ENCODE measurements at regions not wholly inside any gene's neighbourhood (a gene's known extent, or its start where the extent isn't known, plus 50 kb on each side); places are given as distances from the start of the nearest gene placed in this dataset.
A peak's percentile ranks its signal among the peaks of the same experiment; 100 is the strongest.

DNA sequence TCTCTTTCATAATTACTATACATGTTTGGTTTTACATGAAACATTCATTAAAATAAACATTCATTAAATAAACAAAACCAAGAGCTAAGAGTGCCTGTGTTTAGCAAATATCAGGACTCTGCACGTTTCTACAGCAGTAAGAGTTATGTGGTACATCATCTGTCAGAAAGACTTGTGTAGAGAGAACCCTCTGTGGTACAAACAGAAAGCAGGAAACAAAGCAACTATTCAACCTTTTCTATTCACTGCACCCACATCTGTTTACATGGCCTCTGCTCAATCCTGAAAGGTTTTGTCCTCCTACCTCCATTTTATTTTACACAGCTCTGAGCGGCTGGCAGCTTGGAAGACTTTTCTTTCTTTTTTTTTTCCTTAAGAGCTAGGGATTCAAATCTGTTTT is 90.7 kb upstream of the PCDH18 start:
- DNase-seq, result no peak

DNA sequence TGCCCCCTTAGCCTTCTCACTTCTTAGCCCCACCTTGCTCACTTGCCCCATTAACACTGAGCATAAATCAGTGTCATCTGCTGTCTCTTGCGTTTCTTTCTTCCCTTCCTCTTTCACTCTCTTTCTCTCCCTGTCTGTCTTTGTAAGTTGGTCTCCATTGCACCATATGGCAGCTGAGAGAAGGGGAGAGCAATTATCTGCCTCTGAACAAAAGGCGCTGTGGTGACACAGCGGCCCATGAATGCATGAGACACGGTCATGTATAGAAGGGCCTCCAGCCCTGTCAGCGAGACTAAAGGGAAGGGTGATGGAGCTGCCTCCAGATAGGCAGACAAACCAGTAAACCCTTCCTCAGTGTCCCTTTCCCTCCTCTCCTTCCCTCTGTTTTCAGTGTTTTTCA is 88.8 kb upstream of the PCDH18 start:
- DNase-seq, result no peak

DNA sequence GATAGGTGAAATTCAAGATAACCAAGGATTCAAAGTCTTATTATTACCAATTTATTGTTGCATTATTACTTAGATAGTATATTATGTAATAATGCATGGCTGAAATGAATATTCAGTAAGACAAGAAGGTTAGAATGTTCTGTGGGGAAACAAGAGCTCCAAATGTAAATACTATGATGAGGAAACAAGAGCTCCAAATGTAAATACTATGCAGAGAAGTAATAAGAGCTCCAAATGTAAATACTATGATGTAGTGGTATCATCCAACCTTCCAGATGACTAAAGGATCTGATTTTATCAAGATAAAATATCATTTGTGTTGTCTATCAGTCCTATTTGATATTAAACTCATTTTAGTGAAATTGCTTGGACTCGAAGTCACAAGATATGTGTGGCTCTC is 82.2 kb upstream of the PCDH18 start:
- no peak for DNase-seq

GRCh38 chr4:137611998-137612700 is 79.9 kb upstream of the PCDH18 start:
- no peak for DNase-seq

DNA sequence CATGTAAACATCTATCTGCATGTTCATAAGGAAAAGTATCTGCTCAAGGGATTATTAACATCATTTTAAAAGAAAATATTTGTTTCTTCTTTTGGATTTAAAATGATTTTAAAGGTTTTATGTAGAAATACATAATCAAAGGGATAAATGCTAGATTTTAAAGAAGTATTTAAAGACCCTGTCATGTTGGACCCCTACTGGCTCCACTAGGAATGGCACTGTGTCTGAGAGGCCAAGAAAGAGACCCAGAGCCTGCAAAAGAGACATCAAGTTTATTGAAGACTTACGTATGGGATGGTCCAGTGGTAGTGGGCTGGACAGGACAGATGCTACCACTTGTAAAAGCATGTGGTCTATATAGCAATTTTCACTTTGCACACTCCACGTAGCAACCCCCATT is 78.7 kb upstream of the PCDH18 start:
- DNase-seq, result no peak

- no peak for DNase-seq
Measured at GRCh38 chr4:137609718-137610430, 77.6 kb upstream of the PCDH18 start.

- DNase-seq, result no peak
Measured at GRCh38 chr4:137608085-137608484, 75.8 kb upstream of the PCDH18 start.

DNA sequence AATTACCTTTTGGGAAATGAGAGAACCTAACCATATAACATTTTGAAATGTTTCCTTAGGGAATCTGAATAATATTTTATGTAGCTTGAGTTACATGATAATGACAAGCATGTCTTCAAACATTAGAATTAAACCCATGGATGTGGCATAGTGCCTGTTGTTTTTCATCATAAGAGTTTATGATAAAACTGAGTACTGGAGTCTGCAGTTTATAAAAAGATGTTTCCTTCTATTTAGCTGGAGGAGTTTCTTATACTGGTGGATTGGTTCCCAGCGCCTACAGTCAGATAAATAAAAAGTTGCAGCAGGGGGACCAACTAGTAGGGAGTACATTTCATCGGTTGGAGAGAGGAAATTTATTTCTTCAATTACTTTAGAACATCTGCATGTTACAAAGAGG is 70.1 kb upstream of the PCDH18 start:
- DNase-seq, result no peak

- DNase-seq, result peak; percentile 8
Measured at GRCh38 chr4:137601934-137602333, 69.6 kb upstream of the PCDH18 start.

GRCh38 chr4:137599734-137600133 is 67.4 kb upstream of the PCDH18 start:
- DNase-seq, result no peak

GRCh38 chr4:137597752-137598430 is 65.6 kb upstream of the PCDH18 start:
- DNase-seq, result no peak

- DNase-seq, result no peak
Measured at GRCh38 chr4:137587796-137588195, 55.5 kb upstream of the PCDH18 start.

DNA sequence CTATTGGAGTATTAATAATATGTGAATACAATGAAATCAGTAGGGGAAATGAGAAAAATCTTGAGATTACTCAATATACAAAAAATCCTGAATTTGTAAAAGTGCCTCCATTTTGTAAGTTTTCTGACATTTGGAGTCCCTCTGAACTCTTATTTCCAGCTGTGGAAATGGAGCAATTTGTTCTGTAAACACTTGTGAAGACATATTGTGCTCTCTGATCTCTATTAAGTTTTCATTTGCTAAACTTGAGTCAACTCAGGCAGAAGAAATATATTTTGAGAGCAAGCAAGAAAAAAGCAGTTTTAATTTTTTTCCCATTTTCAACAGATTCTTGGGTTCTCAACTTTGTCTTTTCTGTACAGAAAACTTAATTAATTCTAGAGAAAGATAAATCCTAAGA is 51.4 kb upstream of the PCDH18 start:
- DNase-seq, result no peak

All from kidney glomerular epithelial cell (primary cell).